ENCODE measurements at regions not wholly inside any gene's neighbourhood (a gene's known extent, or its start where the extent isn't known, plus 50 kb on each side); places are given as distances from the start of the nearest gene placed in this dataset.
"Not testable (repeated sequence)": the region's sequence is repeated elsewhere in the genome, so short reads cannot be mapped to it uniquely, and the experiment has no call there.

GRCh38 chr4:20065952-20066351 is 185.8 kb upstream of the SLIT2 start:
- no peak overlapping the region for H3K27ac ChIP-seq
- H3K4me1 ChIP-seq (replicated peaks in 1 of 2), result no peaks in the 10 kb centered on the region
- 60 to 80% (median 71%) methylated on average over 1 of the region's 1 CpG; no CpG with 5 or more reads in 7 of the 10 experiments for WGBS, 10 experiments
- in situ Hi-C loops (cut with MboI; ENCODE audit: low pct_unique_long_range_greater_than_20kb in 2 of 9, low sequenced_read_pairs in 9 of 9, unreplicated experiment in 9 of 9), result no loop called here
- ATAC-seq (replicated peaks in 6 of 8), result no peak
- H3K4me3 ChIP-seq, result no peak overlapping the region

- not testable (repeated sequence) for H3K4me1 ChIP-seq (replicated peaks in 1 of 2)
Observed at GRCh38 chr4:20062857-20063256, 188.8 kb upstream of the SLIT2 start.

GRCh38 chr4:20062054-20062453 is 189.7 kb upstream of the SLIT2 start:
- WGBS, 10 experiments, result 0 to 94% (median 78%) methylated on average over 1 to 7 of the region's 7 CpGs
- Histone ChIP-seq H3K4me1 (replicated peaks in 1 of 2) (no peaks in the 10 kb centered on the region), H3K4me3 (no peak overlapping the region), H3K27ac (no peak overlapping the region)
- ATAC-seq (replicated peaks in 6 of 8), result no peak
- in situ Hi-C loops (cut with MboI; ENCODE audit: low pct_unique_long_range_greater_than_20kb in 2 of 9, low sequenced_read_pairs in 9 of 9, unreplicated experiment in 9 of 9), result no loop called here

More at GRCh38 chr4:20062857-20063256, 188.8 kb upstream of the SLIT2 start:
- H3K4me3 ChIP-seq; H3K27ac ChIP-seq; ATAC-seq (replicated peaks in 6 of 8); in situ Hi-C loops (cut with MboI; ENCODE audit: low pct_unique_long_range_greater_than_20kb in 2 of 9, low sequenced_read_pairs in 9 of 9, unreplicated experiment in 9 of 9): not testable (repeated sequence)
- WGBS, 10 experiments, result 78 to 100% (median 91%) methylated on average over 1 to 4 of the region's 5 CpGs

GRCh38 chr4:20050768-20051167 is 200.9 kb upstream of the SLIT2 start:
- H3K27ac ChIP-seq, result no peak overlapping the region
- in situ Hi-C loops (cut with MboI; ENCODE audit: low pct_unique_long_range_greater_than_20kb in 2 of 9, low sequenced_read_pairs in 9 of 9, unreplicated experiment in 9 of 9), result no loop called here
- H3K4me1 ChIP-seq (replicated peaks in 1 of 2), result no peaks in the 10 kb centered on the region
- WGBS, 10 experiments, result 80 to 100% (median 100%) methylated on average over 1 to 6 of the region's 6 CpGs; no CpG with 5 or more reads in 3 of the 10 experiments
- H3K4me3 ChIP-seq, result no peak overlapping the region
- ATAC-seq (replicated peaks in 6 of 8), result no peak

- no peaks in the 10 kb centered on the region for H3K4me1 ChIP-seq (replicated peaks in 1 of 2)
- in situ Hi-C loops (cut with MboI; ENCODE audit: low pct_unique_long_range_greater_than_20kb in 2 of 9, low sequenced_read_pairs in 9 of 9, unreplicated experiment in 9 of 9), result no loop called here
- H3K4me3 ChIP-seq, result no peak overlapping the region
- H3K27ac ChIP-seq, result no peak overlapping the region
- 40 to 100% (median 71%) methylated on average over 1 to 3 of the region's 3 CpGs; no CpG with 5 or more reads in 1 of the 10 experiments for WGBS, 10 experiments
- ATAC-seq (replicated peaks in 6 of 8), result peak in 3 of 8 experiments; percentile 57 to 92 (median 69)
Observed at GRCh38 chr4:20049889-20050288, 201.8 kb upstream of the SLIT2 start.

- Histone ChIP-seq H3K27ac (no peak overlapping the region), H3K4me3 (no peak overlapping the region), H3K4me1 (replicated peaks in 1 of 2) (peaks cover 0 to 9% of the 10 kb centered on the region in 2 donors)
- ATAC-seq (replicated peaks in 6 of 8), result no peak
- WGBS, 10 experiments, result 27 to 94% (median 76%) methylated on average over 1 to 3 of the region's 3 CpGs
- in situ Hi-C loops (cut with MboI; ENCODE audit: low pct_unique_long_range_greater_than_20kb in 2 of 9, low sequenced_read_pairs in 9 of 9, unreplicated experiment in 9 of 9), result no loop called here
Observed at GRCh38 chr4:20046931-20047677, 204.6 kb upstream of the SLIT2 start.

GRCh38 chr4:20046179-20046578 is 205.5 kb upstream of the SLIT2 start:
- no peak overlapping the region for H3K27ac ChIP-seq
- WGBS, 10 experiments, result 91 to 100% (median 99%) methylated on average over 1 to 4 of the region's 4 CpGs
- in situ Hi-C loops (cut with MboI; ENCODE audit: low pct_unique_long_range_greater_than_20kb in 2 of 9, low sequenced_read_pairs in 9 of 9, unreplicated experiment in 9 of 9), result no loop called here
- H3K4me1 ChIP-seq (replicated peaks in 1 of 2), result peaks cover 0 to 16% of the 10 kb centered on the region in 2 donors
- ATAC-seq (replicated peaks in 6 of 8), result no peak
- H3K4me3 ChIP-seq, result no peak overlapping the region

GRCh38 chr4:20044966-20045365 is 206.7 kb upstream of the SLIT2 start:
- WGBS, 10 experiments, result 40 to 100% (median 91%) methylated on average over 1 to 3 of the region's 3 CpGs
- no peak for ATAC-seq (replicated peaks in 6 of 8)
- no peak overlapping the region for H3K4me3 ChIP-seq
- H3K27ac ChIP-seq, result no peak overlapping the region
- in situ Hi-C loops (cut with MboI; ENCODE audit: low pct_unique_long_range_greater_than_20kb in 2 of 9, low sequenced_read_pairs in 9 of 9, unreplicated experiment in 9 of 9), result no loop called here
- peaks cover 0 to 18% of the 10 kb centered on the region in 2 donors for H3K4me1 ChIP-seq (replicated peaks in 1 of 2)

GRCh38 chr4:20044502-20044911 is 207.2 kb upstream of the SLIT2 start:
- ATAC-seq (replicated peaks in 6 of 8), result peak in 3 of 8 experiments; percentile 17 to 62 (median 60)
- in situ Hi-C loops (cut with MboI; ENCODE audit: low pct_unique_long_range_greater_than_20kb in 2 of 9, low sequenced_read_pairs in 9 of 9, unreplicated experiment in 9 of 9), result no loop called here

GRCh38 chr4:20043991-20044390 is 207.7 kb upstream of the SLIT2 start:
- 0 to 100% (median 64%) methylated on average over 1 of the region's 1 CpG; no CpG with 5 or more reads in 2 of the 10 experiments for WGBS, 10 experiments
- Histone ChIP-seq H3K4me3 (no peak overlapping the region), H3K4me1 (replicated peaks in 1 of 2) (peaks cover 0 to 18% of the 10 kb centered on the region in 2 donors), H3K27ac (no peak overlapping the region)
- no peak for ATAC-seq (replicated peaks in 6 of 8)
- in situ Hi-C loops (cut with MboI; ENCODE audit: low pct_unique_long_range_greater_than_20kb in 2 of 9, low sequenced_read_pairs in 9 of 9, unreplicated experiment in 9 of 9), result no loop called here

More at GRCh38 chr4:20044502-20044911, 207.2 kb upstream of the SLIT2 start:
- peaks cover 0 to 18% of the 10 kb centered on the region in 2 donors for H3K4me1 ChIP-seq (replicated peaks in 1 of 2)
- H3K4me3 ChIP-seq, result no peak overlapping the region
- H3K27ac ChIP-seq, result no peak overlapping the region
- WGBS, 10 experiments, result 28 to 100% (median 83%) methylated on average over 1 to 2 of the region's 2 CpGs

GRCh38 chr4:20042769-20043168 is 208.9 kb upstream of the SLIT2 start:
- Histone ChIP-seq H3K4me1 (replicated peaks in 1 of 2) (peaks cover 0 to 18% of the 10 kb centered on the region in 2 donors), H3K27ac (no peak overlapping the region), H3K4me3 (no peak overlapping the region)
- WGBS, 10 experiments, result 72 to 95% (median 86%) methylated on average over 2 to 4 of the region's 4 CpGs
- in situ Hi-C loops (cut with MboI; ENCODE audit: low pct_unique_long_range_greater_than_20kb in 2 of 9, low sequenced_read_pairs in 9 of 9, unreplicated experiment in 9 of 9), result no loop called here
- ATAC-seq (replicated peaks in 6 of 8), result no peak

- 59 to 100% (median 77%) methylated on average over 1 to 2 of the region's 2 CpGs for WGBS, 10 experiments
- ATAC-seq (replicated peaks in 6 of 8), result peak in 5 of 8 experiments; percentile 86 to 91 (median 88)
- Histone ChIP-seq H3K27ac (no peak overlapping the region), H3K4me3 (no peak overlapping the region), H3K4me1 (replicated peaks in 1 of 2) (peaks cover 0 to 18% of the 10 kb centered on the region in 2 donors)
- in situ Hi-C loops (cut with MboI; ENCODE audit: low pct_unique_long_range_greater_than_20kb in 2 of 9, low sequenced_read_pairs in 9 of 9, unreplicated experiment in 9 of 9), result no loop called here
Observed at GRCh38 chr4:20041839-20042407, 209.8 kb upstream of the SLIT2 start.

- ATAC-seq (replicated peaks in 6 of 8), result no peak
- H3K27ac ChIP-seq, result no peak overlapping the region
- peaks cover 0 to 16% of the 10 kb centered on the region in 2 donors for H3K4me1 ChIP-seq (replicated peaks in 1 of 2)
- in situ Hi-C loops (cut with MboI; ENCODE audit: low pct_unique_long_range_greater_than_20kb in 2 of 9, low sequenced_read_pairs in 9 of 9, unreplicated experiment in 9 of 9), result no loop called here
- no peak overlapping the region for H3K4me3 ChIP-seq
- WGBS, 10 experiments, result 74 to 93% (median 89%) methylated on average over 1 to 3 of the region's 3 CpGs; no CpG with 5 or more reads in 1 of the 10 experiments
Observed at GRCh38 chr4:20037745-20038144, 214.0 kb upstream of the SLIT2 start.

All from motor neuron (in vitro differentiated cells).